ENCODE measurements at regions not wholly inside any gene's neighbourhood (a gene's known extent, or its start where the extent isn't known, plus 50 kb on each side); places are given as distances from the start of the nearest gene placed in this dataset.
A peak's percentile ranks its signal among the peaks of the same experiment; 100 is the strongest.

- no peak for TF ChIP-seq REST (IDR thresholded peaks at IDR 0.05; ENCODE audit: borderline replicate concordance)
- no peak for TF ChIP-seq REST (CRISPR knock-in tag; IDR thresholded peaks at IDR 0.05; ENCODE audit: low read depth)
- no peak for TF ChIP-seq POLR2B (IDR thresholded peaks at IDR 0.05; ENCODE audit: low read depth, partially characterized antibody)
- peak; percentile 84; the same call in 1 of the 2 replicates for TF ChIP-seq ZNF395 (CRISPR knock-in tag; IDR thresholded peaks at IDR 0.05)
- TF ChIP-seq DDX20 (tag; IDR thresholded peaks at IDR 0.05; ENCODE audit: low read depth): peak; percentile 15; the same call in 1 of the 2 replicates
- no peak for TF ChIP-seq CEBPZ (IDR thresholded peaks at IDR 0.05; ENCODE audit: borderline replicate concordance, low read depth, low read length)
- TF ChIP-seq FOS (IDR thresholded peaks at IDR 0.05; ENCODE audit: extremely low read depth, insufficient read length): no peak
- peak; percentile 5; the same call in 1 of the 2 replicates for TF ChIP-seq GMEB1 (CRISPR knock-in tag; IDR thresholded peaks at IDR 0.05)
- no peak for TF ChIP-seq CXXC5 (CRISPR knock-in tag; IDR thresholded peaks at IDR 0.05)
These were observed 170.5 kb downstream of the NNT start (continued) for GRCh38 chr5:43773478-43773844.
